ENCODE measurements at regions not wholly inside any gene's neighbourhood (a gene's known extent, or its start where the extent isn't known, plus 50 kb on each side); places are given as distances from the start of the nearest gene placed in this dataset.

DNA sequence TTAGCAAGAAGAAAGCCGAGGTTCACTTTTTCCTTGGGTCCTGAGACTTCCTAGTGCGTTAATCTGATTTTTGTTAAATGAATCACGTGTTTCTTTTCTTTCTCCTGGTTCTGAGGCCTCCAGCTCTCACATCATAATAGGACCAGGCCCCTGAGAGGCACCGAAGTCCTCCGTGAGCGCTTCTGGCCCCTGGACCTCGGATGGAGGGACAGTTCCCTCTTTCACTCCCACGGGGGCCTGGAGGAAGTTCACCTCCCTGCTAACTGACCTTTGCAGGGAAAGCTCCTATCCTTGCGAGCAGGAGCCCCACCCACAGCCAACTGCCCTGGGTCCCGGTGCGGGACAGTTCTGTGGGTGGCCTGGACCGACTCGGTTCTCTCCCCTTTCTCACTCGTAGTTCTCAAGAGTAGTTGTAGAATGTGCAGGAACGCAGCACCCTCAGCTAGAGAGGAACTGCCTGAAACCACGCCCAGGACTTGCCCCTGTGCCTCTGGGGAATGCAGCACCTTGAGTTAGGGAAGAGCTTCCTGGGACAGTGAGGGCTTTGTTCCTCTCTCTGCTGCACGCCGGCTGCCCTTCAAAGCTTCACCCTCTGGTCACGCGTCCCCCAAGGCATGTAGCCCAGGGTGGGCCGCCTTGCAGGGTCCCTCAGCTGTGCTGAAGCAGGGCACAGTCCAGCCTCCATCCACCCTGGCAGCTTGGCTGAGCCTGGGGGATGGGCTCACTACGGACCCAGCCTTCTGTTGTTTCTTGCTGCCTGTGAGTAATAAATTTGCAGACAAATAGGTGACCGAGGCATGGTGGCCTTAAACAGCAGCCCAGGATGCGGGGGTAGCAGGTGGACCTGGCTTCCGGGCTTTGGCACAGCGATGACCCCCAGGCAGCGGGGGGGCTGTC, 264.6 kb downstream of the ADGRD1 start:
- H3K4me3 ChIP-seq (ENCODE audit: low read length): no peak overlapping the region
- TF ChIP-seq, protein P1, sequence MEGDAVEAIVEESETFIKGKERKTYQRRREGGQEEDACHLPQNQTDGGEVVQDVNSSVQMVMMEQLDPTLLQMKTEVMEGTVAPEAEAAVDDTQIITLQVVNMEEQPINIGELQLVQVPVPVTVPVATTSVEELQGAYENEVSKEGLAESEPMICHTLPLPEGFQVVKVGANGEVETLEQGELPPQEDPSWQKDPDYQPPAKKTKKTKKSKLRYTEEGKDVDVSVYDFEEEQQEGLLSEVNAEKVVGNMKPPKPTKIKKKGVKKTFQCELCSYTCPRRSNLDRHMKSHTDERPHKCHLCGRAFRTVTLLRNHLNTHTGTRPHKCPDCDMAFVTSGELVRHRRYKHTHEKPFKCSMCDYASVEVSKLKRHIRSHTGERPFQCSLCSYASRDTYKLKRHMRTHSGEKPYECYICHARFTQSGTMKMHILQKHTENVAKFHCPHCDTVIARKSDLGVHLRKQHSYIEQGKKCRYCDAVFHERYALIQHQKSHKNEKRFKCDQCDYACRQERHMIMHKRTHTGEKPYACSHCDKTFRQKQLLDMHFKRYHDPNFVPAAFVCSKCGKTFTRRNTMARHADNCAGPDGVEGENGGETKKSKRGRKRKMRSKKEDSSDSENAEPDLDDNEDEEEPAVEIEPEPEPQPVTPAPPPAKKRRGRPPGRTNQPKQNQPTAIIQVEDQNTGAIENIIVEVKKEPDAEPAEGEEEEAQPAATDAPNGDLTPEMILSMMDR (conservative IDR thresholded peaks at IDR 0.05; ENCODE audit: low read length): no peak
- DNase-seq (ENCODE audit: low read depth): no peak

DNA sequence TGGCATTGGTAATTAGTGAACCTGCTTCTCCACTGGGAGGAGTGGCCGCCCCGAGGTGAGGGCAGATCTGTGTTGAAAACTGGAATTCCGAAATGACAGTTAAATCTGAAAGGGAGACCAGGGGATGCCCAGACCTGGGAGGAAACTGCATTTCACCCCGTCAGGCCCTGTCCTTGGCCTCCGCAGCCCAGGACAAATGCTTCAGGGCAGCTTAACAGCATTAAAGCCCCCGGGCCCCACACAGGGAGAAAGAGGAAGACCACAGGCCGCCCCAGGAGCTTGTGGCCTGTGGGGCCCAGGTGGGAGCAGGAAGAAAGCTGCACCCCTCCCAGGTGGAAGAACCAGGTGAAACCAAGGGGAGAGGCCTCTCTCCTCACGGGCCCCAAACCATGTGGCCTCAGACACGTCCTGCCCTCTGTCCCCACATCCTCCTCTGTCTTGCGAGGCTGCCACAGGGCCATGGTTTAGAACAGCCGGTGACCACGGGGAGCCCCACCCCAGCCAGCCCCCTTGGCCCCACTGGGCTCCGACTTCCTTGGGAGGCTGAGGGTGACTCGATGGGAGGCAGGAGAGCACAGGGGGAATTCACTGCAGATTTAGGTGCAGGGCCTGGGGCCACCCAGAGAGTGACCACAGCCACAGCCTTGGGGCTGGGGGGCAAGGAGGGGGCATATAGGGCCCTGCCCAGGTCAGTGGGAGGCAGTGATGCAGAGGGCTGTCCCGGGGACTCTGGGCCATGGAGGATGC, 265.4 kb downstream of the ADGRD1 start:
- no peak overlapping the region for H3K4me3 ChIP-seq (ENCODE audit: low read length)
- TF ChIP-seq, protein P1 (conservative IDR thresholded peaks at IDR 0.05; ENCODE audit: low read length): no peak
- DNase-seq (ENCODE audit: low read depth): no peak

DNA sequence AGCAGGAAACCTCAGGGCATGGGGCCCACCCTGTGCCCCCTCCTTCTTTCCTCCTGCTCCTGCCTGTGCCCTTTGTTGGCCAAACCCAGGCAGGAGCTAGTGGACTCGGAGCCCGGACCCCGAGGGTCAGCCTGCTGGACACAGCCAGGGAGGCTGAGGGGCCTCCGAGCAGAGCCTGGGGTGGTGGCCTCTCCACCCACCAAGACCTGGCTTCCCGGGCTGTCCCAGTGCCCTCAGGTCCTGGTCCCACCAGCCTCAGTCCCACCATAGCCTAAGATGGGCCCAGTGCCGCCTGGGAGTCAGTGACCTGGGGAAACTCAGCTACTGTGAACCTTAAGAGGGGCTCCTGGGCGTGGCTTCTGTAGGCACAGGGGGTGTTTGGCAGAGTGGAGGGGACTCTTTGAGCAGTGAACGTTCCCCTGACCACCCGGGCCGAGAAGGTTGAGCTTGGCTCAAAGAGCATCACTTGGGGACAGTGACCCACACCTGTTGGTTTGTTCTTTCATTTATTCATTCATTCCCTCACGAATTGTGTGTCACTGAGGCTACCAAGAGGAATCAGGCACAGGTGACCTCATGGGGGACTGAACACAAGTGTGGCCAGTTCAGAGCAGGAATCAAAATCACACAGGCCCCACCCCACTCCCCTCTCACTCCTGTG, 266.1 kb downstream of the ADGRD1 start:
- TF ChIP-seq, protein P1 (conservative IDR thresholded peaks at IDR 0.05; ENCODE audit: low read length): no peak
- no peak overlapping the region for H3K4me3 ChIP-seq (ENCODE audit: low read length)
- DNase-seq (ENCODE audit: low read depth): no peak

DNA sequence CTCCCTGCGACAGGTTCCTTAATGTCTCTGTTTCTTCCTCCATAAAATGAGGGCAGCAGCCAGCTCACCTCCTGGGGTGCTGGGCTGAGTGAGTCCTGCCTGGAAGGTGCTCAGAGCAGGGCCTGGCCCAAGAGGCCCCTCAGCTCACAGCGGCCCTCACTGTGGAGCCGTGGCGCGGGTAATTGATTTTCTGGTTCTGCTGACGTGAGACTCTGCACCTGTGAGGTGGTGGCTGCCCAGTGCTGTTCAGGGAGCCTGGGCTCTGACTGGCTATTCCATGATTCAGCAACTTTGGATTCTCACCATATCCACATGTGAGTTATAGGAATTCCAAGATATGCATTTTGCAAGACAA, 266.6 kb downstream of the ADGRD1 start:
- no peak for DNase-seq (ENCODE audit: low read depth)
- no peak overlapping the region for H3K4me3 ChIP-seq (ENCODE audit: low read length)
- TF ChIP-seq, protein P1 (conservative IDR thresholded peaks at IDR 0.05; ENCODE audit: low read length): no peak

DNA sequence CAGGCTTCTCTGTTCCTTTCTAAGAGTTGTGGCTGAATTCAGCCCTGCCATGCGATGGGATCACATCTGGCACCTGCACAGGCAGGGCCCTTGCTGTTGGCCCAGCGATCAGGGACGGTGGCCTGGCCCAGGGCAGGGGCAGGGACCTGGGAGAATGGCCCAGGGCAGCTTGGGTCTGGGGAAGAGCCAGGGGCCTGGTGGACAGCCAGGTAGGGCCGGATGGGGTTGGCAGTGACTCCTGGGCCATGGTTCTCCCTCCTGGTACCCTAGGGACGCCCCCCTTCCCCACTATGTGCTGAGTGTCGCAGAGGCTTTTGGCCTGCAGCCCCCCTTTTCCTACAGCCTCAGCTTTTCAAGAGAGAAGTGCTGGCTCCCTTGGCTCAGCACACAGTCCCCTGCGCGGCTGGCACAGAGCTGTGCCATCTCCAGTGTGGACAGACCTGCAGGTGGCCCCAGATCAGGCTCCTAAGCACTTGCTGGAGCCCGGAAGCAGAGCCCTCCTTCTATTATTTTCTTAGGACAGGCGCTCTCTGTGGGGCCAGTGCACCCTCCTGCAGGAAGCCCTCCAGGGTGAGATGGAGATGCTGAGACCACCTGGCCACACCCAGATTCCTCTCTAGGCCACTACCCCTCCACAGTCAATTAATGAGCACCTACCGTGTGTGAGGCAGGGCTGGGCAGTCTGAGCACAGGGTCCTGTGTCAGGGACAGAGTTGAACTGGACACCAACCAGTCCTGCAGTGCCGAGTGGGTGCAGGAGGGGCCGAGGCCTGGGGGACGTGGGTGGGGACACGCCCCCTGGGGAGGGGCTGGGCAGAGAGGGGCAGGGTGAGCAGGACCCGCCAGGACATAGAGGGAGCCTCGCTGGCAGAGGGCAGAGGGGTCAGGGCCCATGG, 267.6 kb downstream of the ADGRD1 start:
- H3K4me3 ChIP-seq (ENCODE audit: low read length): no peak overlapping the region
- TF ChIP-seq, protein P1 (conservative IDR thresholded peaks at IDR 0.05; ENCODE audit: low read length): no peak
- no peak for DNase-seq (ENCODE audit: low read depth)

DNA sequence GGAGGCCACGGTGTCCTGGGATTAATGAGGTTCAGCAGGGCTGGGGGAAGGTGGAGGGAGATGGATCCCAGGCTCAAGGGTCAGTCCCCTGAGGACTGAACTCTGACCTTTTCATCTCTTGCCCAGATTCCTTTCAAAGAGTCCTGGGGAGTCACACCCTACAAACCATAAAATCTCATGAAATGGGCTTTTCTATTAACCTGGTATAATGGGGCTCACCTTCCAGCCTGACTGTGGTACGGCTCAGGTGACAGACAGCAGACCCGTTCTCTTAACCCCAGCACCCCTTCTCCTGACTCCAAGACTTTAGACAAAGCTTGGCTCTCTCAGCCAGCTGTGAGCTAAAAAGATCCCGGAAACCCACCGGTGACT, 268.2 kb downstream of the ADGRD1 start:
- no peak overlapping the region for H3K4me3 ChIP-seq (ENCODE audit: low read length)
- TF ChIP-seq, protein P1 (conservative IDR thresholded peaks at IDR 0.05; ENCODE audit: low read length): no peak
- DNase-seq (ENCODE audit: low read depth): no peak

Measured in AG10803 (cell line).